A549 (cell line): ENCODE measurements at regions not wholly inside any gene's neighbourhood (a gene's known extent, or its start where the extent isn't known, plus 50 kb on each side); places are given as distances from the start of the nearest gene placed in this dataset.

Experiments
- CBX8 ChIP-seq: fragments of 200-600 bp; sonication (generic); IDR thresholded peaks from 2 replicates; pipeline ENCODE4 v1.6.1; 2016
- CTCF ChIP-seq: fragments of >200 bp; sonication (Bioruptor Twin); formaldehyde crosslinking; IDR thresholded peaks from 3 replicates; pipeline ENCODE4 v1.5.1; 2016
- HMGXB4 ChIP-seq: fragments of 250-450 bp; sonication (Bioruptor Pico); IDR thresholded peaks from 2 replicates; pipeline ENCODE4 v1.5.0; 2021; ENCODE audit warnings: mild to moderate bottlenecking, moderate library complexity, borderline replicate concordance
- JUN ChIP-seq, 2 experiments: fragments of >200 bp; sonication (Bioruptor Twin); formaldehyde crosslinking; IDR thresholded peaks; 2 replicates in 1 of 2; 3 replicates in 1 of 2; pipeline ENCODE4 v1.6.1; 2016 to 2017
- KDM1A ChIP-seq: fragments of 200-600 bp; sonication (generic); IDR thresholded peaks from 2 replicates; pipeline ENCODE4 v1.6.1; 2016; ENCODE audit warnings: low read depth, mild to moderate bottlenecking
- PBX3 ChIP-seq: IDR thresholded peaks from 2 replicates; pipeline ENCODE4 v1.6.1; 2012
- POLR2A ChIP-seq: IDR thresholded peaks from 2 replicates; pipeline ENCODE4 v1.6.1; 2012; ENCODE audit warnings: mild to moderate bottlenecking, low read length
- RAD21 ChIP-seq, 2 experiments: fragments of >200 bp in 1 of 2; sonication (Bioruptor Twin) in 1 of 2; formaldehyde crosslinking in 1 of 2; IDR thresholded peaks in 1 of 2; conservative IDR thresholded peaks in 1 of 2; 2 replicates in 1 of 2; 3 replicates in 1 of 2; pipeline ENCODE4 v1.6.1; 2012 to 2018; ENCODE audit warnings: inconsistent platforms in 1 of 2
- USF2 ChIP-seq: fragments of 450-650 bp; IDR thresholded peaks from 2 replicates; pipeline ENCODE4 v1.6.1; 2014; ENCODE audit warnings: antibody characterized with exemption

GRCh38 chr5:38780945-38781344 is 64.9 kb upstream of the OSMR start:
- TF ChIP-seq RAD21 (conservative IDR thresholded peaks at IDR 0.05 in 1 of 2, IDR thresholded peaks at IDR 0.05 in 1 of 2) (peak; percentile 18 to 21; a peak in 1 of 5 replicates), JUN (IDR thresholded peaks at IDR 0.05) (no peak), CTCF (peak; percentile 16; the same call in 1 of the 3 replicates), USF2 (no peak), PBX3 (no peak), POLR2A (no peak), CBX8 (no peak), KDM1A (no peak), HMGXB4 (no peak)
